GM18505 (cell line): ENCODE measurements at regions not wholly inside any gene's neighbourhood (a gene's known extent, or its start where the extent isn't known, plus 50 kb on each side); places are given as distances from the start of the nearest gene placed in this dataset.

Source experiments
- ATAC-seq: cut with Tn5 transposase; IDR thresholded peaks from one replicate; pipeline ENCODE4 v1.9.1; 2021; ENCODE audit not compliant: unreplicated experiment
- POLR2A ChIP-seq: IDR thresholded peaks from 4 replicates; pipeline ENCODE4 v1.6.1; 2011; ENCODE audit warnings: borderline replicate concordance; ENCODE audit not compliant: insufficient read depth, insufficient read length; ENCODE audit errors: extremely low read depth

- no peak for TF ChIP-seq POLR2A
- ATAC-seq: no peak
Measured at GRCh38 chr18:67261931-67262552, 254.5 kb downstream of the DSEL start.

GRCh38 chr18:67260841-67261240 lies 255.7 kb downstream of the DSEL start:
- TF ChIP-seq POLR2A: no peak
- ATAC-seq: no peak

- no peak for TF ChIP-seq POLR2A
- no peak for ATAC-seq
Measured at GRCh38 chr18:67250776-67251424, 265.6 kb downstream of the DSEL start.

- TF ChIP-seq POLR2A: no peak
- ATAC-seq: no peak
Measured at GRCh38 chr18:67243799-67244587, 272.5 kb downstream of the DSEL start.

- TF ChIP-seq POLR2A: no peak
- ATAC-seq: no peak
Measured at GRCh38 chr18:67242001-67242400, 274.5 kb downstream of the DSEL start.

GRCh38 chr18:67241299-67241698 lies 275.2 kb downstream of the DSEL start:
- no peak for TF ChIP-seq POLR2A
- no peak for ATAC-seq

- ATAC-seq: no peak
- no peak for TF ChIP-seq POLR2A
Measured at GRCh38 chr18:67239826-67240225, 276.7 kb downstream of the DSEL start.

- TF ChIP-seq POLR2A: no peak
- ATAC-seq: no peak
Measured at GRCh38 chr18:67232991-67233390, 283.5 kb downstream of the DSEL start.

GRCh38 chr18:67232406-67232805 lies 284.1 kb downstream of the DSEL start:
- TF ChIP-seq POLR2A: no peak
- ATAC-seq: no peak

- no peak for TF ChIP-seq POLR2A
- no peak for ATAC-seq
Measured at GRCh38 chr18:67222887-67223286, 293.6 kb downstream of the DSEL start.

GRCh38 chr18:67219821-67220220 lies 296.7 kb downstream of the DSEL start:
- TF ChIP-seq POLR2A: no peak
- no peak for ATAC-seq

- TF ChIP-seq POLR2A: no peak
Measured at GRCh38 chr18:67218556-67218955, 298.0 kb downstream of the DSEL start.

GRCh38 chr18:67217551-67218166 lies 298.9 kb downstream of the DSEL start:
- ATAC-seq: peak; percentile 91
- no peak for TF ChIP-seq POLR2A

More at GRCh38 chr18:67218556-67218955, 298.0 kb downstream of the DSEL start:
- ATAC-seq: no peak
